Uterus (tissue), 2 donors: ENCODE measurements at regions not wholly inside any gene's neighbourhood (a gene's known extent, or its start where the extent isn't known, plus 50 kb on each side); places are given as distances from the start of the nearest gene placed in this dataset.

Experiments used
- CTCF ChIP-seq, 4 experiments: fragments of 200-600 bp in 2 of 4; fragments of 450-650 bp in 2 of 4; sonication (generic) in 2 of 4; IDR thresholded peaks; one replicate each; pipeline ENCODE4 v1.5.1; 2016 to 2019; ENCODE audit warnings: antibody characterized with exemption in 4 of 4, mild to moderate bottlenecking in 2 of 4, moderate library complexity in 1 of 4
- POLR2A ChIP-seq, 2 donors: fragments of 450-650 bp; IDR thresholded peaks; one replicate each; pipeline ENCODE4 v1.6.1; 2016; ENCODE audit warnings: antibody characterized with exemption in 2 of 2, mild to moderate bottlenecking in 1 of 2, moderate library complexity in 1 of 2

- TF ChIP-seq CTCF (IDR thresholded peaks at IDR 0.05) (no peak), POLR2A (IDR thresholded peaks at IDR 0.05) (no peak)
Observed at GRCh38 chr5:174301848-174302625, 256.5 kb downstream of the NSG2 start.
